ENCODE measurements at regions not wholly inside any gene's neighbourhood (a gene's known extent, or its start where the extent isn't known, plus 50 kb on each side); places are given as distances from the start of the nearest gene placed in this dataset.

GRCh38 chr7:26460351-26461085 is 168.9 kb downstream of the SNX10 start:
- TF ChIP-seq JUND (IDR thresholded peaks at IDR 0.05; ENCODE audit: low read length) (no peak), POU5F1 (IDR thresholded peaks at IDR 0.05; ENCODE audit: low read depth, low read length) (no peak), NRF1 (IDR thresholded peaks at IDR 0.05; ENCODE audit: low read depth, low read length) (no peak), ZNF274 (IDR thresholded peaks at IDR 0.05; ENCODE audit: borderline replicate concordance, extremely low read depth, low read length) (no peak), TEAD4 (IDR thresholded peaks at IDR 0.05; ENCODE audit: low read depth, low read length) (no peak)
- TF ChIP-seq, protein P1, sequence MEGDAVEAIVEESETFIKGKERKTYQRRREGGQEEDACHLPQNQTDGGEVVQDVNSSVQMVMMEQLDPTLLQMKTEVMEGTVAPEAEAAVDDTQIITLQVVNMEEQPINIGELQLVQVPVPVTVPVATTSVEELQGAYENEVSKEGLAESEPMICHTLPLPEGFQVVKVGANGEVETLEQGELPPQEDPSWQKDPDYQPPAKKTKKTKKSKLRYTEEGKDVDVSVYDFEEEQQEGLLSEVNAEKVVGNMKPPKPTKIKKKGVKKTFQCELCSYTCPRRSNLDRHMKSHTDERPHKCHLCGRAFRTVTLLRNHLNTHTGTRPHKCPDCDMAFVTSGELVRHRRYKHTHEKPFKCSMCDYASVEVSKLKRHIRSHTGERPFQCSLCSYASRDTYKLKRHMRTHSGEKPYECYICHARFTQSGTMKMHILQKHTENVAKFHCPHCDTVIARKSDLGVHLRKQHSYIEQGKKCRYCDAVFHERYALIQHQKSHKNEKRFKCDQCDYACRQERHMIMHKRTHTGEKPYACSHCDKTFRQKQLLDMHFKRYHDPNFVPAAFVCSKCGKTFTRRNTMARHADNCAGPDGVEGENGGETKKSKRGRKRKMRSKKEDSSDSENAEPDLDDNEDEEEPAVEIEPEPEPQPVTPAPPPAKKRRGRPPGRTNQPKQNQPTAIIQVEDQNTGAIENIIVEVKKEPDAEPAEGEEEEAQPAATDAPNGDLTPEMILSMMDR (IDR thresholded peaks at IDR 0.05; ENCODE audit: control extremely low read depth in 1 of 3, insufficient read depth in 1 of 3, low read depth in 1 of 3, low read length in 3 of 3), result no peak
